ENCODE measurements at regions not wholly inside any gene's neighbourhood (a gene's known extent, or its start where the extent isn't known, plus 50 kb on each side); places are given as distances from the start of the nearest gene placed in this dataset.

- TF ChIP-seq CTCF (IDR thresholded peaks at IDR 0.05; ENCODE audit: insufficient read depth, low read depth, low read length) (no peak), EZH2 (IDR thresholded peaks at IDR 0.05; ENCODE audit: insufficient read depth, low read length) (no peak)
Measured at GRCh38 chr3:184455991-184456390, 76.1 kb downstream of the CHRD start.
